HG02763 (cell line): ENCODE measurements at regions not wholly inside any gene's neighbourhood (a gene's known extent, or its start where the extent isn't known, plus 50 kb on each side); places are given as distances from the start of the nearest gene placed in this dataset.

Source experiments
- ATAC-seq: cut with Tn5 transposase; IDR thresholded peaks from one replicate; pipeline ENCODE4 v1.9.1; 2021; ENCODE audit warnings: mild to moderate bottlenecking, moderate library complexity; ENCODE audit not compliant: unreplicated experiment

DNA sequence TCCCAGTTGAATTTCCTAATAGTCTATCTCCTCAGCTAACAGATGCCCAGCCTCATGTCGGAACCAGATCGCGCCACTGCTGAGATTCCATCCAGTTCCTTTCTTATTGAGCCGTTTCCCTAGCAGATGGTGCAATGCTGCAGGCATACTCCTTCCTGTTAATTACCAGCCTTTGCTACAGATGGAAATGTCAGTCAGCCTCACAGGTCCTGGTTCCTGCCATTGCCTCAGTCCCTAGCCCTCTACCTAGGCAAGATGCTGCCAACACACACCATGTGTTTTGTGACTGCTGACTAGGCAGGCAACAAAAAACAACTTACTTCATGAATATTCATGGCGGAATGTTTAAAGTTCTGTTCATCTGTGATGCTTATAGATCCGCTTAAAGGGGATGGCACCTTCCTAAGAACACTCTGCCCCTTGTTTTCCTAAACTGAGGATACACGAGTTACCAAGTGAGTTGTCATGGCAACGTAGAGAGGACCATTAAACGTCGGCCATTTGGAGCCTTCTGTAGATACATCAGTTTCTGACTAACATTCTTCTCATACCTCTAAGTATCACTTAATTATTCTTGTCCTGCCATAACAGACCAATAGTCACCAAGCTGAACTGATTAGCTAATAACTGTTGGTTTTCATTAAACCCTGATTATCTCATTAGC is 749.5 kb downstream of the RNF144A start:
- ATAC-seq = no peak

GRCh38 chr2:7667260-7667757 is 750.1 kb downstream of the RNF144A start:
- ATAC-seq = no peak

DNA sequence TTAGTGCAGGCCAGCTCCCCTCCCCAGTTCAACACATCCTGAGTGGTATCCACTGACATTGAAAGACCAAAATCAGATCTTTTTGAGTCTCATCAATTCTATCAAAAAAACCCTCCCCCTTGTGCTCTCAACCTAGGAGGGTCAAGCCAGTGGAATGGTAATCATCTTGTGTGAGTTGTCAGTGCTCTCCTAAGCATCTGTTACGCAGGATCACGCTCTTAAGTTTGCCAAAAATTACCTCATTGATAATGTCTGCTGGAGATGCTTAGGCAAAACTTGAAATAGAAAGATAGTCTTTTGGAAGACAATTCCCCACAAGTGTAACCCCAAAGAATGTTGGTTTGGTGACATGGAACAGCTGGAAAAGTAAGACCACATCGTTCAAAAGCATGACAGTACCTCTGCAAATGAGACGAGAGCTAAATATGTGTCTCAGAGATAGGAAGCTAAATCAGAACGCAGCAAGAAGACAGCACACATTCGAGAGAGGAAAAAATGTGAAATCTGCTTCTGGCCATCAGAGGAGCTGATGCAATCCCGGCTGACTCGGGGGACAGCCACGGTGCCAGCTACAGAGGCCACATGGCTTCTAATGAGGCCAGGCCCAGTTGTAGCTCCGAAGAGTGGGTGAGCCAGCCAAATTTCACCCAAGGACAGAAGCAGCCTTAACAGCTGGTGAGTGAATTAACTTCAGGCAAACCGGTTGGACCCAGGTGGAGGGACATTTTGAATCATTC is 753.9 kb downstream of the RNF144A start:
- ATAC-seq = no peak

DNA sequence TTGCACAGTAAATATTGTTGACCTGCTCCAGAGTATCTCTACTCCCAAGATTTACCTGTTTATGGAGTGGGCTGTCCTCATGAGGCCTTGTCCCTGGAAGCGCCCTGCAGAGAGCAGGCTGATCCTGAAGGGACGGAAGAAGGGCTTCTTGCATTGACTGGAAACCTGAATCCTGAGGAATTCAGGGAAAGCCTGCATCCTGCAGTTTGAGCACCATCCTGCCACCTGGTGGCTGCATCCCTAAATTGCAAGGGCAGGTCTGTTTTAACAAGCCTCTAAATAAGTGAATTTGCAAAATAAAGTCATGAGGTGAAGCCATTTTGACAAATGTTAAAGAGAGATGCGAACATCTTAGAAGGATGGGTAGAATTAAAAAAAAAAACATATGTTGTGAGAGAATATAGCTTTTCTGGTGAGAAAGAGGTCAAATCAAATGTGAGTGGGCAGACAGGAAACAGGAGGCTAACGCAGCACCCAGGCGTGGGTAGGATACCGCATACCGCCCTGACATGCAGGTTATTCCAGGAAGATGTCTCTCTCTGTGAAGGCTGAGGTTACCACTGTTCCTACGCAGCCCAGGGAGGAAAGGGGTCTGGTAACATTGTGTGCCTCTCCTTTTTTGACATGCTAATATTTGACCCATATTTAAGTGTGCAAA is 754.9 kb downstream of the RNF144A start:
- no peak for ATAC-seq

GRCh38 chr2:7672685-7673071 is 755.5 kb downstream of the RNF144A start:
- no peak for ATAC-seq

- ATAC-seq = no peak
These were observed 755.9 kb downstream of the RNF144A start for GRCh38 chr2:7673101-7673500.

GRCh38 chr2:7673853-7674252 is 756.6 kb downstream of the RNF144A start:
- no peak for ATAC-seq

GRCh38 chr2:7674606-7675005 is 757.4 kb downstream of the RNF144A start:
- no peak for ATAC-seq

GRCh38 chr2:7676714-7677113 is 759.5 kb downstream of the RNF144A start:
- ATAC-seq = no peak

DNA sequence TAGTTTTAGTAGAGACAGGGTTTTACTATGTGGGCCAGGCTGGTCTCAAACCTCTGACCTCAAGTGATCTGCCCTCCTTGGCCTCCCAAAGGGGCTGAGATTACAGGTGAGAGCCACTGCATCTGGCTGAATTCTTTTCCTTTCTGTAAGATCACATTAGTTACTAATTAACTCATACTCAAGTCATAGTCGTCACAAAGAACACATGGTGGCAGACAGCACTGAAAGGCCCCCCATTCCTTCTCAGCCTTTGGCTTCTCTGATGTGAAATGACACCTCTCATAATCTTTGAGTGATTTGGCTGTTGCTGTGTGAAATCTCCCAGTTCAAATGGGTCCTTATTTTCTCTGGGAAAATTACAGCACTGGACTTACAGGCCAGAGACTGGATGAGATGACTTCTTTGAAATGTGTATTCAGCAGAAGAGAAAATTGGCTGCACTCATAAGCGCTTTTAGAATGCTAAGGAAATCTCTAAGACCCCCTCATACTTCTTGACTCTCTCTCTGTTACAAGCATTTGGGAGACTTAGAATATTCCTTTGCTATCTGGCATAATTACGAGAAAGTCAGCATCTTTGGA is 764.8 kb downstream of the RNF144A start:
- ATAC-seq = no peak

GRCh38 chr2:7683196-7683595 is 766.0 kb downstream of the RNF144A start:
- ATAC-seq = no peak

GRCh38 chr2:7683708-7684107 is 766.5 kb downstream of the RNF144A start:
- no peak for ATAC-seq

DNA sequence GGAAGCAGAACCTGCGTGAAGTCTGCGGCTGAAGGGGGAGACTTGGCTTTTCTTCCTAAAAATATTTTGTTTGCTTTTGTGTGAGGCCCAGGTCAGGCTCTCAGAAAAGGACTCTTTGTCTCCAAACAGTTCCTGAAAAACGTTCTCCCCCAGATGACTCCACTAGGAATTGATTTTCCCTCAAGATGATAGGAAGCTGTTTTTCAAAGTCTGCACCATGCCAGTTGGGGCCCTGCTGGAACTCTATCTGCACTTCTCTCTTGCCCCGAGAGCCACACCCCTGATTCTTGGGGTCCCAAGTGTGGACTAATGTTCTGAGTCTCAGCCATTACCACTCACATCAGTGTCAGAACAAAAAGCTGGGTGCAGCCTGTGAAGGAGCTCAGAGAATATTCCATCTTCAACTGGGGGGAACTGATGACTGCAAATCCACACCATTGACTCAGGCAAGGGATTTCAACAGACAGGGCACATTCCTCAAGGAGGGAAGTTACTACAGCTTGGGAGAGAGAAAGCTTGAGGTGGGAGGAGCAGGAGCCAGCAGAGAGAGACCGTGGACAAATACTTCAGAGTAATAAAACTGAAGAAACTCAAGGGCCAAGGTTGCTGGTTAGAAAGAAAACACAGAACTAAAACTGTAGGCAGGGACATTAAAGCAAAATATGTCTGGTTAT is 768.3 kb downstream of the RNF144A start:
- no peak for ATAC-seq

DNA sequence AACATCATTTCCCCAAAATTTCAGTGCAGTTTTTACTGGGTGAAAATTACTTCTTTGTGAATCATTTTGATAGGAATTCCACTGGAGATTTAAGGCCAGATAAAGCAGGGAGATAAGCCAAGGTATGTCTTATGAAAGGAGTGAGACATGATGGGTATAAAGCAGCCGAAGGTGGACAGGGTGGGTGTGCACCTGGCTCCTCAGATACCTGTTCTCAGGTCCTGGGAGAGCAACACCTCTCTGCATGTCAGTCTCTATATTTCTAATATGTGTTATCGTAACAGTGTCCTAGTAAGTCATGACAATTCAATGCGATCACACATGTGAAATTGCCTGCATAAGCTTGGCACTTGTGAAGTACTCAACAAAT is 768.8 kb downstream of the RNF144A start:
- ATAC-seq = no peak

GRCh38 chr2:7691961-7692656 is 774.9 kb downstream of the RNF144A start:
- no peak for ATAC-seq

- no peak for ATAC-seq
These were observed 775.5 kb downstream of the RNF144A start for GRCh38 chr2:7692657-7693161.

GRCh38 chr2:7693246-7694075 is 776.2 kb downstream of the RNF144A start:
- no peak for ATAC-seq

DNA sequence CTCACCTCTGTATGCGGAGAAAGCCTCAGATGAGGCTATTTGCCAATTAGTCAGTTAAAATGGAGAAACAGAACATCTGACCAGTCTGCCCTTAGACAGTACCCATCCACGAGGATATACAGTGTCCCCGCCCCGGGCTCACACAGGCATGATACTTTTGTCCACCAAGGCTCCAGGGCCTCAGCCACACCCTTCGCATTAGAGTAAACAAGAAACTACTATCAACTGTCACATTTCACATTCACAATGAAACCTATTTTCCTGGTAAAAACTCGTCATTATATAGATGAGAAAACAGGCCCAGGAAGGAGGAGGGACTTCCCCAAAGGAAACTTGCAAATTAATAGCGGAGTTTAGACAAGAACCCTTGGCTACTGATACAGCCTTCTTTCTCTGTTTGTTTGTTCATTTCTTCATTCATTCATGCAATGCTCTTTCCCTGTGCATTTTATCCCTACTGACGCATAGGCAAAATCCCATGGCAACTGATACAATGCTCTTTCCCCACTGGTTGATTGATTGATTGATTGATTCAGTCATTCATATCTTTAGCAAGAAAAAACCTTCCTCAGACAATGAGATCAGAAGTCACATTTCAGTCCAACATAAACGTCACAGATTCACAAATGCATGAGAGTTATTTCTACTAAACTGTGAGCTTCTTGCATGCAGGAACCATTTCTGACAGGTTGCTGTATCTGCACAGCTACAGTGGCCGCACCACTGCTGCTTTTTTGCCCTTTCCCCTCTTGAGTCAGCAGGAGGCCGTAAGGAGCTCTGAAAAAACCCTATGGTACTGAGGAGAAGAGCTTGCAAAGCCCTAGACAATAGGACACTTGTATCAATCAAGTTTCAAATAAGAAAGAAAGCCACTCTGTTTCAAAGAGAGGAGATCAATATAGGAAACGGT is 777.1 kb downstream of the RNF144A start:
- ATAC-seq = no peak
